Renal cortex interstitium (tissue), 11 donors: ENCODE measurements at regions not wholly inside any gene's neighbourhood (a gene's known extent, or its start where the extent isn't known, plus 50 kb on each side); places are given as distances from the start of the nearest gene placed in this dataset.
A peak's percentile ranks its signal among the peaks of the same experiment; 100 is the strongest.
"Not testable (repeated sequence)": the region's sequence is repeated elsewhere in the genome, so short reads cannot be mapped to it uniquely, and the experiment has no call there.

Experiments used
- DNase-seq, 11 donors: peaks; one replicate each; pipeline ENCODE4 v3.0.0-alpha.2; 2013; ENCODE audit warnings: low read depth in 9 of 11, low spot score in 4 of 11; ENCODE audit errors: extremely low read depth in 1 of 11

DNA sequence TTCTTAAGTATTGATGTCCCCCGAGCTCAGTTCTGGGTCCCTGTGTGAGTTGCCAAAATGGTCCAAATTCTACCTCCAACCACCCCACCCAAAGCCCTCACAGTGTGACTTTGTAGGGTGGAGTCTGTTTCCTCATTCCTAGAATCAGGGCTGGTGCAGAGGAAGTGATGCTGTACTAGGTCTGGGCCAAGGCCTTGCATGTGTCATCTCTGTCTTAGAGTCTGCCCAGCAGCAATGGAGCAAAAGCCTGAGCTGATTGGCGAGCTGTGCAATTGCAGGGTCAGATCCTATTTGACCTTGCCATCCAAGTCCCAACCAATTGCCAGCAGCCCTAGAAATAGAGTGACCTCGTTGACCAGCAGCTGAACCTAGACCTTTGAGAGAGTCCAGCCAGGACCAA, 97.0 kb upstream of the ANKRD10 start:
- DNase-seq, result no peak

GRCh38 chr13:111008351-111008750, 93.5 kb upstream of the ANKRD10 start:
- no peak for DNase-seq

GRCh38 chr13:111007209-111007608, 92.3 kb upstream of the ANKRD10 start:
- no peak for DNase-seq

GRCh38 chr13:111006506-111007031, 91.7 kb upstream of the ANKRD10 start:
- peak in 4 of 11 donors; percentile 28 to 49 (median 34) for DNase-seq

GRCh38 chr13:111005808-111006505, 91.1 kb upstream of the ANKRD10 start:
- peak in 5 of 11 donors; percentile 24 to 49 (median 28) for DNase-seq

GRCh38 chr13:111005364-111005763, 90.5 kb upstream of the ANKRD10 start:
- no peak for DNase-seq

- no peak for DNase-seq
Observed at GRCh38 chr13:111004444-111004843, 89.6 kb upstream of the ANKRD10 start.

- DNase-seq, result no peak
Observed at GRCh38 chr13:111001636-111002035, 86.8 kb upstream of the ANKRD10 start.

- DNase-seq, result no peak
Observed at GRCh38 chr13:110993788-110994187, 78.9 kb upstream of the ANKRD10 start.

GRCh38 chr13:110991991-110992508, 77.2 kb upstream of the ANKRD10 start:
- no peak for DNase-seq

- DNase-seq, result no peak
Observed at GRCh38 chr13:110989331-110989730, 74.5 kb upstream of the ANKRD10 start.

GRCh38 chr13:110985541-110985940, 70.7 kb upstream of the ANKRD10 start:
- DNase-seq, result no peak

- DNase-seq, result no peak
Observed at GRCh38 chr13:110984798-110985197, 69.9 kb upstream of the ANKRD10 start.

- no peak for DNase-seq
Observed at GRCh38 chr13:110984381-110984780, 69.5 kb upstream of the ANKRD10 start.

- no peak for DNase-seq
Observed at GRCh38 chr13:110983241-110983640, 68.4 kb upstream of the ANKRD10 start.

DNA sequence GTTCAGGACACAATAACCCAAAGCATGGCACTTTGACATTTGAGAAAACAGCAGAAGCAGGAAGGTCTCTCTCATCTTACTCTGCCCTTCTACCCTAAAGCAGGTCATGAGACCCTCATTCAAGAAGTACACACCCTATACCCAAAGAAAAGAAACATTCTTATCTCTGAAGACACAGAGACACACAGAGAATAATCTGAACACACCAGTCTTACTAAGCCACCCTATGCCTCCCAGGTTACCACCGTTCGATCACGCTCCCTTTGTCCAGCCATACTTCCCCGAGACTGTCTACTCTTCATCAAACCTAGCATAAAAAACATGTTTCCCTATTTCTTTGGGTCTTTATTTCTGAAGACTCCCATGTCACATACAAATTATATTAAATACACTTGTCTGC, 66.5 kb upstream of the ANKRD10 start:
- no peak for DNase-seq

GRCh38 chr13:110980921-110981320, 66.1 kb upstream of the ANKRD10 start:
- DNase-seq, result no peak

DNA sequence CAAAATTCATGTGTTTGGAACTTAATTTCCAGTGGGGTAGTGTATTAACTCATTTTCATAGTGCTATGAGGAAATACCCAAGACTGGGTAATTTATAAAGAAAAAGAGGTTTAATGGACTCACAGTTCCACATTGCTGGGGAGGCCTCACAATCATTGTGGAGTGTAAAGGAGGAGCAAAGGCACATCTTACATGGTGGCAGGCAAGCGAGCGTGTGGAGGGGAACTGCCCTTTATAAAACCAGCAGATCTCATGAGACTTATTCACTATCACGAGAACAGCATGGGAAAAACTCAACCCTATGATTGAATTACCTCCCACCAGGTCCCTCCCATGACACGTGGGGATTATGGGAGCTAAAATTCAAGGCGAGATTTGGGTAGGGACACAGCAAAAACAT, 64.3 kb upstream of the ANKRD10 start:
- DNase-seq, result not testable (repeated sequence)

DNA sequence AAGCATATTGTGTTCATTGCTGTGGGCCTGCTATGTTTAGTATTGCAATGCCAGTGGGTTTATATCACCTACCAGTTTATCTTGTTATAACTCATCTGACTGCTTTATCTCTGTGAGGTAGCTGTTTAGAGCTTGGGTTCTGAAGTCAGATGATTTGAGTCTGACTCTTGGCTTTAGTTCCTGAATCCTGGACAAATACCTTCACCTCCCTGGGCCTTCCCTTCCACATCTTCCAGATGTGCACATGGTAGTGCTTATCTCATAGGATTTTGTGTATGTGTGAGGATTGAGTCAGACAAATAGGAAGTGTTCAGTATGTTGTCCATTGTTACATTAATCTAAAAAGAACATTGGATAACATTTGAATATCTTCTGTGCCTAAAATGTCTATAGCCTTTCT, 63.5 kb upstream of the ANKRD10 start:
- no peak for DNase-seq

DNA sequence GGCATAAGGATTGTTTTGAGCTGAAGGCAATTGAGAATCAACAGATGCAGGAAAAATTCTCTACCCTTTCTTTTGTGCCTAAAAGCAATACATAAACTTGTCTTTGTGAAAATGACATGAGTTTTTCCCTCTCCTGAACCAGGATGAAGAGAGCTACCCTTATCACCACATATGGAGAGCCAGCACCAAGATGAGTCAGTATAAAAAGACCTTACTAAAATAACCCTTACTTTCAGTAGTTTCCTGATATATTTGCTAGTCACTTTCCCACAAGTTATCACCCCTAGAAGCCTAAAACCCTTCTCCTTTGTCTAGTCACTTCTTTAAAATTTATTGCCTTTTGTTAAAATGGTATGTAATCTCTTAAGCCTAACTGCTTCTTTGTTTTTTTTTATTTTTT, 61.9 kb upstream of the ANKRD10 start:
- DNase-seq, result no peak
